Sigmoid colon (tissue), 4 donors: ENCODE measurements at regions not wholly inside any gene's neighbourhood (a gene's known extent, or its start where the extent isn't known, plus 50 kb on each side); places are given as distances from the start of the nearest gene placed in this dataset.

Experiments
- EP300 ChIP-seq, 4 donors: sonication (generic); formaldehyde crosslinking; IDR thresholded peaks; one replicate each; pipeline ENCODE4 v1.6.1; 2017; ENCODE audit warnings: antibody characterized with exemption in 4 of 4
- POLR2A ChIP-seq, 2 donors: fragments of 450-650 bp; IDR thresholded peaks; one replicate each; pipeline ENCODE4 v1.6.1; 2016; ENCODE audit warnings: antibody characterized with exemption in 2 of 2, mild to moderate bottlenecking in 2 of 2, moderate library complexity in 2 of 2
- POLR2AphosphoS5 ChIP-seq, 4 donors: sonication (generic); formaldehyde crosslinking; IDR thresholded peaks; one replicate each; pipeline ENCODE4 v1.6.1; 2017; ENCODE audit warnings: antibody characterized with exemption in 4 of 4
- TF ChIP-seq, protein P1 (sequence below), 4 experiments: fragments of 450-650 bp in 3 of 4; fragments of 200-600 bp in 1 of 4; IDR thresholded peaks; one replicate each; pipeline ENCODE4 v1.5.1; 2016 to 2019; ENCODE audit warnings: antibody characterized with exemption in 4 of 4, mild to moderate bottlenecking in 3 of 4, moderate library complexity in 2 of 4

GRCh38 chr14:106129274-106129673, 602.9 kb downstream of the TMEM121 start:
- TF ChIP-seq, protein P1, sequence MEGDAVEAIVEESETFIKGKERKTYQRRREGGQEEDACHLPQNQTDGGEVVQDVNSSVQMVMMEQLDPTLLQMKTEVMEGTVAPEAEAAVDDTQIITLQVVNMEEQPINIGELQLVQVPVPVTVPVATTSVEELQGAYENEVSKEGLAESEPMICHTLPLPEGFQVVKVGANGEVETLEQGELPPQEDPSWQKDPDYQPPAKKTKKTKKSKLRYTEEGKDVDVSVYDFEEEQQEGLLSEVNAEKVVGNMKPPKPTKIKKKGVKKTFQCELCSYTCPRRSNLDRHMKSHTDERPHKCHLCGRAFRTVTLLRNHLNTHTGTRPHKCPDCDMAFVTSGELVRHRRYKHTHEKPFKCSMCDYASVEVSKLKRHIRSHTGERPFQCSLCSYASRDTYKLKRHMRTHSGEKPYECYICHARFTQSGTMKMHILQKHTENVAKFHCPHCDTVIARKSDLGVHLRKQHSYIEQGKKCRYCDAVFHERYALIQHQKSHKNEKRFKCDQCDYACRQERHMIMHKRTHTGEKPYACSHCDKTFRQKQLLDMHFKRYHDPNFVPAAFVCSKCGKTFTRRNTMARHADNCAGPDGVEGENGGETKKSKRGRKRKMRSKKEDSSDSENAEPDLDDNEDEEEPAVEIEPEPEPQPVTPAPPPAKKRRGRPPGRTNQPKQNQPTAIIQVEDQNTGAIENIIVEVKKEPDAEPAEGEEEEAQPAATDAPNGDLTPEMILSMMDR (IDR thresholded peaks at IDR 0.05): no peak
- TF ChIP-seq EP300 (IDR thresholded peaks at IDR 0.05) (no peak), POLR2A (IDR thresholded peaks at IDR 0.05) (no peak), POLR2AphosphoS5 (IDR thresholded peaks at IDR 0.05) (no peak)
